Spleen (tissue), 11 donors: ENCODE measurements at regions not wholly inside any gene's neighbourhood (a gene's known extent, or its start where the extent isn't known, plus 50 kb on each side); places are given as distances from the start of the nearest gene placed in this dataset.
"Not testable (repeated sequence)": the region's sequence is repeated elsewhere in the genome, so short reads cannot be mapped to it uniquely, and the experiment has no call there.

Experiments
- DNase-seq: peaks from one replicate; pipeline ENCODE4 v3.0.0-alpha.2; 2020
- H3K27ac ChIP-seq, 8 donors: fragments of 200-600 bp; sonication (generic) in 7 of 8; 1 replicate in 4 of 8; 2 replicates in 4 of 8; pipeline versions ENCODE4 v1.5.0 to v1.8.0; 2016 to 2021; ENCODE audit warnings: inconsistent platforms in 4 of 8, mild to moderate bottlenecking in 4 of 8, moderate library complexity in 1 of 8
- H3K27me3 ChIP-seq, 7 donors: fragments of 200-600 bp; sonication (generic) in 6 of 7; replicated peaks in 1 of 7; 1 replicate in 4 of 7; 2 replicates in 3 of 7; pipeline versions ENCODE4 v1.5.0 to v1.8.0; 2016 to 2021; ENCODE audit warnings: inconsistent platforms in 3 of 7, mild to moderate bottlenecking in 1 of 7
- H3K36me3 ChIP-seq, 6 donors: fragments of 200-600 bp; sonication (generic) in 5 of 6; 1 replicate in 4 of 6; 2 replicates in 2 of 6; pipeline versions ENCODE4 v1.5.0 to v1.8.0; 2016 to 2021; ENCODE audit warnings: inconsistent platforms in 2 of 6
- H3K4me1 ChIP-seq, 6 donors: fragments of 200-600 bp; sonication (generic) in 5 of 6; 1 replicate in 3 of 6; 2 replicates in 3 of 6; pipeline versions ENCODE4 v1.5.0 to v1.8.0; 2016 to 2021; ENCODE audit warnings: inconsistent platforms in 3 of 6
- H3K4me3 ChIP-seq, 8 donors: fragments of 200-600 bp; sonication (generic) in 7 of 8; 1 replicate in 4 of 8; 2 replicates in 4 of 8; pipeline versions ENCODE4 v1.5.0 to v1.8.0; 2016 to 2021; ENCODE audit warnings: inconsistent platforms in 4 of 8, mild to moderate bottlenecking in 4 of 8, moderate library complexity in 2 of 8
- H3K9me3 ChIP-seq, 8 donors: fragments of 200-600 bp; sonication (generic) in 7 of 8; 1 replicate in 4 of 8; 2 replicates in 4 of 8; pipeline versions ENCODE4 v1.5.0 to v1.8.0; 2016 to 2021; ENCODE audit warnings: inconsistent platforms in 4 of 8
- CTCF ChIP-seq, 11 experiments: fragments of 200-600 bp in 7 of 11; fragments of 450-650 bp in 4 of 11; sonication (generic) in 4 of 11; IDR thresholded peaks in 8 of 11; conservative IDR thresholded peaks in 3 of 11; 1 replicate in 7 of 11; 2 replicates in 4 of 11; pipeline versions ENCODE4 v1.4.0 to v1.8.0; 2016 to 2021; ENCODE audit warnings: antibody characterized with exemption in 11 of 11, inconsistent platforms in 4 of 11, mild to moderate bottlenecking in 1 of 11
- POLR2A ChIP-seq, 3 donors: fragments of 450-650 bp; IDR thresholded peaks; one replicate each; pipeline ENCODE4 v1.5.1; 2017; ENCODE audit warnings: antibody characterized with exemption in 3 of 3, mild to moderate bottlenecking in 1 of 3
- POLR2AphosphoS5 ChIP-seq, 3 donors: sonication (generic); formaldehyde crosslinking; IDR thresholded peaks; one replicate each; pipeline ENCODE4 v1.5.1; 2017; ENCODE audit warnings: antibody characterized with exemption in 3 of 3
- WGBS, 5 donors: extraction: QIAGEN DNeasy Blood & Tissue Kit in 3 of 5; methylation state at CpG; one replicate each; pipeline versions ENCODE4 v1.1.5 to v1.1.7; 2013 to 2018; 5-methylcytosine and 5-hydroxymethylcytosine counted together
- intact Hi-C: fragments of 100-400 bp; cut with DNase I; formaldehyde crosslinking; loops from one replicate; pipeline ENCODE4 v1.15.0; 2023; ENCODE audit warnings: low total_unique reads
- donor health status: healthy with polysubstance abuse.
- donor health status: DM: no; HTN: no; CAD: no; lungs with moderate emphysema.
- donor health status: DM: no; HTN: no; CAD: no.
- donor health status: Bipolar disorder and iron deficiency.
- donor health status: healthy.
- donor health status: DM: no; HTN: no; CAD: no.
- donor health status: DM: yes; HTN: yes; CAD: no.

GRCh38 chr9:3648722-3649246 is 123.0 kb upstream of the RFX3 start:
- no peaks in the 10 kb centered on the region for H3K27me3 ChIP-seq
- H3K36me3 ChIP-seq: no peaks in the 10 kb centered on the region
- no peaks in the 10 kb centered on the region for H3K4me1 ChIP-seq
- TF ChIP-seq CTCF (IDR thresholded peaks at IDR 0.05 in 8 of 11, conservative IDR thresholded peaks at IDR 0.05 in 3 of 11) (no peak), POLR2AphosphoS5 (IDR thresholded peaks at IDR 0.05) (no peak), POLR2A (IDR thresholded peaks at IDR 0.05) (no peak)
- H3K4me3 ChIP-seq: no peak overlapping the region
- no peak overlapping the region for H3K27ac ChIP-seq
- no peak for DNase-seq
- H3K9me3 ChIP-seq: no peaks in the 10 kb centered on the region
- intact Hi-C loops: no loop called here
- WGBS, 5 donors: 65 to 68% (median 66%) methylated on average over 4 of the region's 4 CpGs

GRCh38 chr9:3648266-3648665 is 122.5 kb upstream of the RFX3 start:
- H3K9me3 ChIP-seq: no peaks in the 10 kb centered on the region
- H3K27ac ChIP-seq: no peak overlapping the region
- intact Hi-C loops: no loop called here
- H3K4me1 ChIP-seq: no peaks in the 10 kb centered on the region
- no peak overlapping the region for H3K4me3 ChIP-seq
- DNase-seq: no peak
- no peaks in the 10 kb centered on the region for H3K36me3 ChIP-seq
- 89 to 93% (median 91%) methylated on average over 6 of the region's 6 CpGs for WGBS, 5 donors
- no peak for TF ChIP-seq POLR2AphosphoS5 (IDR thresholded peaks at IDR 0.05)
- no peak for TF ChIP-seq POLR2A (IDR thresholded peaks at IDR 0.05)
- no peak for TF ChIP-seq CTCF (IDR thresholded peaks at IDR 0.05 in 8 of 11, conservative IDR thresholded peaks at IDR 0.05 in 3 of 11)
- H3K27me3 ChIP-seq: no peaks in the 10 kb centered on the region

GRCh38 chr9:3647652-3648051 is 121.9 kb upstream of the RFX3 start:
- H3K27me3 ChIP-seq: no peaks in the 10 kb centered on the region
- H3K27ac ChIP-seq: no peak overlapping the region
- H3K36me3 ChIP-seq: no peaks in the 10 kb centered on the region
- 59 to 73% (median 62%) methylated on average over 1 of the region's 1 CpG for WGBS, 5 donors
- TF ChIP-seq POLR2A (IDR thresholded peaks at IDR 0.05): no peak
- TF ChIP-seq POLR2AphosphoS5 (IDR thresholded peaks at IDR 0.05): no peak
- TF ChIP-seq CTCF (IDR thresholded peaks at IDR 0.05 in 8 of 11, conservative IDR thresholded peaks at IDR 0.05 in 3 of 11): no peak
- no peak overlapping the region for H3K4me3 ChIP-seq
- no peak for DNase-seq
- intact Hi-C loops: no loop called here
- H3K4me1 ChIP-seq: no peaks in the 10 kb centered on the region
- no peaks in the 10 kb centered on the region for H3K9me3 ChIP-seq

- H3K27ac ChIP-seq: no peak overlapping the region
- H3K9me3 ChIP-seq: no peaks in the 10 kb centered on the region
- 87 to 100% (median 98%) methylated on average over 1 of the region's 1 CpG for WGBS, 5 donors
- no peaks in the 10 kb centered on the region for H3K27me3 ChIP-seq
- TF ChIP-seq CTCF (IDR thresholded peaks at IDR 0.05 in 8 of 11, conservative IDR thresholded peaks at IDR 0.05 in 3 of 11): no peak
- no peak for TF ChIP-seq POLR2AphosphoS5 (IDR thresholded peaks at IDR 0.05)
- no peak for TF ChIP-seq POLR2A (IDR thresholded peaks at IDR 0.05)
- intact Hi-C loops: no loop called here
- DNase-seq: no peak
- no peaks in the 10 kb centered on the region for H3K4me1 ChIP-seq
- no peak overlapping the region for H3K4me3 ChIP-seq
- no peaks in the 10 kb centered on the region for H3K36me3 ChIP-seq
These were observed 120.4 kb upstream of the RFX3 start for GRCh38 chr9:3646226-3646625.

GRCh38 chr9:3642075-3642474 is 116.3 kb upstream of the RFX3 start:
- 90 to 98% (median 97%) methylated on average over 6 of the region's 6 CpGs for WGBS, 5 donors
- H3K4me1 ChIP-seq, H3K9me3 ChIP-seq, H3K27me3 ChIP-seq, H3K4me3 ChIP-seq, H3K27ac ChIP-seq, H3K36me3 ChIP-seq, intact Hi-C loops, DNase-seq: not testable (repeated sequence)
